ENCODE measurements at regions not wholly inside any gene's neighbourhood (a gene's known extent, or its start where the extent isn't known, plus 50 kb on each side); places are given as distances from the start of the nearest gene placed in this dataset.
"Not testable (repeated sequence)": the region's sequence is repeated elsewhere in the genome, so short reads cannot be mapped to it uniquely, and the experiment has no call there.

DNA sequence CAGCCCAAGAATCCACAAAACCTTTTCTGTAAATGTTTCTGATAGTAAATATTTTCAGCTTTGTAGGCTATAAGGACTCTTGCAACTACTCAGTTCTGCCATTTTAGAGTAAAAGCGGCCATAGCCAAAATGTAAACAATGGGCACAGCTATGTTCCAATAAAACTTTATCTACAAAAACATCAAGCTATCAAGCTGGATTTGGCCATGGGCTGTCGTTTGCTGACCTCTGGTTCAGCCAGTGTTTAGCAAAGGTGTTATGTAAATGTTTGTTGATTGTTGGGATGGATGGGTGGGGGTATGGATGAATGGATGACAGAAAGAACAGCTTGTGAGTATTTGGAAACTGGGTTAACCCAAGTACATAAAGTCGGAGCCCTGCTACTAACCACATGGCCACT, 111.1 kb upstream of the VRK1 start:
- DNase-seq (ENCODE audit: low read depth in 2 of 2): no peak

DNA sequence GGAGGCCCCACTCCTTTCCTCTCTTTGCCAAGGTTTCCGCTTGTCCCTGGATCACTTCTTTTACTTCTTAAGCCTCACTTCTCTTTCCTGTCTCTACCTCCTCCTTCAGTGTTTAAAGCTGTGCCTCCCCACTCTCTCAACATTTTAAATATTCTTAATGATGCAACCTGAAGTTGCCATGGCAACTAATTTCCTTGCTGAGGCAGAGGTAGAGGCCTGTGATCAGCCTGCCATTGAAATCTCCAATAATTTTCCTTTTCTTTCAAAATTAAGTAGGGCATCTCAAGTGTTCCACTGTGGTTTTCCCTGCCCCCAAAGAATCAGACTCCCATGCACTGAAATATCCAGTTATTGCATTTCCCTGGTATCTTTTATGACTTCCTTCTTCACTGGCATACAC, 108.6 kb upstream of the VRK1 start:
- DNase-seq (ENCODE audit: low read depth in 2 of 2): no peak

DNA sequence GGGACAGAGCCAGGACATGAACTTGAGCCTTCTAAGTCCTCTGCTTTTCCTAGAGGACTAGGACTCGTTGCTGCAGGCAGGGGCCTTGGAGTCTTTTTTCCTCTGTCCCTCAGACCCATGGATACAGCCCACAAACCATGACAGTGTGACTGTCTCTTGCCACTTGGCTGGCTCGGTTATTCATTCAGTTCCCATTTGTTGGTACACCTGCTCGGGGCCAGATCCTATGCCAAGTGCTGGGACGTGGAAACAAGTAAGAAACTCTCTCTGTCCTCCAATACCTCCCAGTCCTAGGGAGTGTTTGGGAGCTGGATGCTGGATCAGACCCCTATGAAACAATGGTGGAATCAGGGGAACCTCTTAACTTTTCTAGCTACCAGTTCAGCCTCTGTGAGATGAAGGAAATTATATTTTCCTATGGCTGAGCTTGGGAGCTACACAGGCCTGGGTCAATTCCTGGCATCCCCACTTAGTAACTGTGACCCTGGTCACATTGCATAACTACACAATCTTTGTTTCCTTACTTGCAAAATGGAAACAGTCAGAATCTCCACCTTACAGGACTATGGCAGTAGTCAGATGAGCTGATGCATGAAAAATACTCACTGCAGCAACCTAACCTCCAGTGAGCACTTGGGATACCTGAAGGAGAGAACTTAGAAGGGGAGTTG, 106.3 kb upstream of the VRK1 start:
- DNase-seq (ENCODE audit: low read depth in 2 of 2): no peak

DNA sequence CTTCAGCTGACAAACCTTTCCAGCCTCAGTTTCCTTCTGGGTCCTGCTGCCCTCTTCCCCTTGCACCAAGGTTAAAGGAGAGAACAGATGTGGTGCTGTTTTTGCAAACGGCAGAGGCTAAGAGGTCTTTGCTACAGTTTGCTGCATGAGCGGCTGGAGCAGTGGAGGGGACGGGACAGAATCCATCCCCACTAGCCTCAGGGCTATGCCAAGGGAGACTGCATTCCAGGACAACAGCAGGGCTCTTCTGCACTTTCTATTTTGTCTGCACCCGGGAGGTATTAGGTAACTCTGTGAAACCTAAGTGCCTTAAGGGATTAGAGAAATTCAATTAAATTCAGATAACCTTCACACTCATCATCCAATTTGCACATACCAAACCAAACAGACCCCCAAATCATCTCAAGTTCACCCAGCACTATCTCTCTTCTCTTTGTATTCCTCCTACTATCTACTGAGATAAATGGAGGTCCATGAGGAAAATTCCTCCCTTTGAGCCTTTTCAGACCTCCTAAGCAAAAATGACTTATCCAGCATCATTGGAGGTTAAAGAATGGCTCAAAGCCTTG, 103.8 kb upstream of the VRK1 start:
- no peak for DNase-seq (ENCODE audit: low read depth in 2 of 2)

DNA sequence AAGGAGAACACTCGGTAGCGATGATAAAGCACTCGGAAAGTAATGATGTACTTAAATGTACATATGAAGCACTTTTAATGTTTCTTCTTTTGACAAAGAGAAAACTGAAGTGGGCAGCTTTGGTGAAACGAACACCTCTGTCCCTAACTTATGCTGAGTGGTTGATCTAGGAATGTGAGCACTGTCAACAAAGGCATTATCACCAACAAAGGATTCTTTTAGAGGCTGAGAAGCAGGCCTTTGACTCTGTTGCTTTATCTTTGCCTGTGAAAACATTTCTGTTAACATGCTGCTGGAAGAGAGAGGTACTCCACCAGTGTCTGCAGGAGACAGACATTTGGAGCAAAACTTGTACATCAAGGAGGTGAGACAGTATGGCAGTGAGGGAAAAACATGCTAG, 103.2 kb upstream of the VRK1 start:
- no peak for DNase-seq (ENCODE audit: low read depth in 2 of 2)

DNA sequence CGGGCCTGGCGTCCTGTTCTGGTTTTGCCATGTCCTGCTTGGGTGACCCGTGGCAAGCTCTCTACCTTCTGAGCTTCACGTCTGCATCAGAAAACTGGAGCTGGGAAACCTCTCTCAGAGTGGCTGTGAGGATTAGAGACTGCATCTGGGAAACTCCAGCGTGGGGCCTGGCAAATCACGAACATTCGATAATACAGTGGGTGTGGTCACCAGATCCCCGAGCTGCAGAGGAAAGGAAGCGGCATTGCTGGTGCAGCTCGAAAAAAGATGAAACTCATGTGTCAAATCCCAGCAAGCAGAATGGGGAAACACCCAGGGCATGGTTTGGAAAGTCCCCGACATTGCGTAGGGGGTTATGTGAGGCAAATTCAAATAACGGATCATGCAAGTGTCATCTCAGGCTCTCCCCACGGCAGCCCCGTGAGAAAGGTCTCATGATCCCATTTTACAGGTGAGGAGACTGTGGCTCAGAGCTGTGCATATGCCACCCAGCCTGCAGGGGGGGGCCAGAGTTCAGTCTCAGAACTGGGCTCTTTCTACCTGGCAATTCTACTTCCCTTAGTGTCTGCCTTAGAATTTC, 98.1 kb upstream of the VRK1 start:
- no peak for DNase-seq (ENCODE audit: low read depth in 2 of 2)

DNA sequence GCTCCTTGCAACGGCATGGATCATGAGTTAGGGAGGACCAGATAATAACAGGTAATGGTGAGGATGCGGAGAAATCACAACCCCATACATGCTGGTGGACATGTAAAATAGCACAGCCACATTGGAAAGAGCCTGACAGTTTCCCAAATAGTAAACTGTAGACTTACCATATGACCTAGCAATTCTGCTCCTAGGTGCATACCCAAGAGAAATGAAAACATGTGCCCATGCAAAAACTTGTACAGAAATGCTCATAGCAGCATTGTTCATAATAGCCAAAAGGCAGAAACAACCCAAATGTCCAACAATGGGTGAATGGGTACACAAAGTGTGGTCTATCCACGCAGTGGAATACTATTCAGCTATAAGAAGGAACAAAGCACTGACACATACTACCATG, 97.5 kb upstream of the VRK1 start:
- DNase-seq (ENCODE audit: low read depth in 2 of 2): no peak

DNA sequence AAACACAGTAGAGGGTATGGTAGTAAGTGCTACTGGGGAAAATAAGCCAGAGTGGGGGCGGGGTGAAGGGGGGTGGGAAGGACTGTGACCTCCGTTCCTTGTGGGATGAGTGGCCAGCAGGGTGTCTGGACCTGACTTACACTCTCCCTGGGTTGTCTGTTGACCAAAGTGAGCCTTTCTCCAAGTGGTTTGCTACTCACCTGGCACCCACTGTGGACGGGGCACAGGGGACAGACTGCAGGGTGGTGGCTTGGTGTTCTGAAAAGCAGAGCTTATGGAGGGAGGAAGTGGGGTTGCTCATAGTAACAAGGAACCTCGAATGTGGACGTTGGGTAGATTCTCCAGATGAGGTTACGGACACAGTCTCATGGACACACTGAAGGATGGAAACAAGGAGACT, 94.4 kb upstream of the VRK1 start:
- no peak for DNase-seq (ENCODE audit: low read depth in 2 of 2)

DNA sequence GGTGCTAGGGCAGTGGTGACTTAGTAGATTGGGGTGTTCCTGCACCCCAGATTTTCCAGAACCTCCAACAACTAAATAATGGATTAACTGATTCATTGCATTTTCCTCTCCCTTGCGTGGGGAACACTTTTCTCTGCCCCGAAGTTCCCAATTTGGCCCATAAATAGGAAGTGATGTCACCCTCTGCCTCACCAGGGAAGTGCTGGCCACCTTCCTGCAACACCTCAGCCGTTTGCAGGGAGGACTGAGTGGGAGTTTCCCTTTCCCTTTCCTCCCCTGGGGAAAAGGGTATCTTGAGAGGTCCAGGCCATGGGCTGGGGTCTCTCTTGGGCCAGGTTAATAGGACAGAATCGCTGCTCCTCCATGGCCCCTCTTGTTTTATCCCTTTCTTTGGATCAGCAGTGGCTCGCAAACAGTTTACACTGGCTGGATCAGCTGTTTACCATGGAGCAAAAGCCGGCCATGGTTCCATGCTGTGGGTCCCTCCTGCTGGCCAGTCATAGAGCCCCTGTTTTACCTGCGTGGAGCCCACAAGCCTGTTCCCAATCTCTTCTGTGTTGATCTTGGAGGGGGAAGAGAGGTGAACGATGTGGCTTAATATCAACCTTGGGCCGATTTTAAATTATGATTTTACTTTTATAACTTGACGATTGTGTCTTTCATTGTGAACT, 91.6 kb upstream of the VRK1 start:
- no peak for DNase-seq (ENCODE audit: low read depth in 2 of 2)

DNA sequence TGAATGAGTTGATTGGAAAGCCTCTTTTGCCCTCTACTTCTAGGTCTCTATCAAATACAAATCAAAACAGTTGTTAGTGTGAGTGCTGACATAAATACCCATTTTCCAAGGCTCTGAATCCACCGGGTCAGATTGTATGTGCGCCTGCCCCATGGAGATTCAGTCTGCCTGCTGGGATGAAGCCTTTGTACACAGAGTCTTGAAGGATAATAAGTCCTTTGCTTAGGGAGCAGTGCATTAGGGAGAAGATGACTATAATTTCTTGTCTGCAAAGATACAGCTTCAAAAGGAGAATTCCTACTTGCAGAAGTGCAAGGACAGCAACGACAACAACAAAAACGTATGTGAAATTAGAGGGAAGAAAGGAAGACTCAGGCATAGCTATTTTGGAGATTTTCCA, 90.3 kb upstream of the VRK1 start:
- no peak for DNase-seq (ENCODE audit: low read depth in 2 of 2)

DNA sequence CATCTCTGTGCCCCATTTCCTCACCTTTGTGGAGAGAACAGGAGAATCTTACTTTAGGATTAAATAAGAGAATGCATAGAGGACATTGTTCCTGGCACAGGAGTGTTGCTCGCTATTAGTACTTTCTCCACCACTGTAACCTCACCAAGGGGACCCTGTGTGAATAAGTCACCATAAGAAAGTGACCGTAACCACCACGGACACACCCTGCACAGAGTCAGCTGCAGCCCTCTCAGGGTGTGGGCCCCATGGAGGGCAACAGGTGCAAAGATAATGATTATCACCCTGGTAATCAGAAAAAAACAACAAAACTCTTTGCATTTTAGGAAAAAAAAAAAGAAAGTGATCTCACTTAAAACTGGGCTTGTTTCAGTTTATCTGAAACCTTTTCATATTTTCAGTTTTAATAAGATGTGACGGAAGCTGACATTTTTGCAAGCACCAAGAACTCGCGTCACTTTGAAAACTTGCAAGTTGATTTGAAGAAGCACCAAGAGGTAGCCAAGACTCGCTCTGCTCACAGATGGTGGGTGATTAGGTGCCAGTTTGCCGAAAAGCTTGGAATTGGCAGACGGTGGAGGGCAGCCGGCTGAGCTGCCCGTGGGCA, 87.0 kb upstream of the VRK1 start:
- DNase-seq (ENCODE audit: low read depth in 2 of 2): no peak

DNA sequence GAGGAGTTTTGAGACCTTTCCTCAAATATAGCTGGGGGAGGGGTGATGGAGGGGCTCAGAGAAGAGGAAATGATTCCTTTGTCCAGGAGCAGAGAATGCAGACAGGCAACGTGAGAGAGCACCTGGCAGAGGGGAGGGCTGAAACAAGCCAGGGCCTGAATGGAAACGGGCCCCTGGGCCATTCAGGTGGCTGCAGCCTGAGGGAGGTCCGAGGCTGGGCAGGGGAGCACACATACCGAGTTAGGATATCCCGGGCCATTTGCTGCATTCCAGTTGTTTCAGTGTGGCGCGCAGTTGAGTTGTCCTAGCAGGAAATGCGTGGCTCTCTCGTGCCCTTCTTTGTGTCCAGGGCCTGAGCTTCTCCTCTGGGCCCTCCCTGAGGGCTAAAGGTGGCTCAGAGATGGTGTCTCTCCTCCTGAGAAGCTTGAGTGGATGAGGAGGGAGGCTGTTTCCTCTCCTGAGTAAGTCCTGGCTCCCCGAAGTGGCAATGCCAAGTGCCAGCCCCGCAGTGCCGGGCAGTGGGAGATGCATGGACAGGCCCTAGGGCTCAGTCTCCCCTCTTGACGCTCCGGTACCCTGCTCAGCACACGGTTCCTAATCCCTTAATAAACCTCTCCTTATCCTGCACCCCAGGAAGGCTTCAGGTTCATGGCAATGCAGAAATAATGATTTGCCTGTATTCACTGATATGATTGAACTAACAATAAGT, 85.5 kb upstream of the VRK1 start:
- no peak for DNase-seq (ENCODE audit: low read depth in 2 of 2)

DNA sequence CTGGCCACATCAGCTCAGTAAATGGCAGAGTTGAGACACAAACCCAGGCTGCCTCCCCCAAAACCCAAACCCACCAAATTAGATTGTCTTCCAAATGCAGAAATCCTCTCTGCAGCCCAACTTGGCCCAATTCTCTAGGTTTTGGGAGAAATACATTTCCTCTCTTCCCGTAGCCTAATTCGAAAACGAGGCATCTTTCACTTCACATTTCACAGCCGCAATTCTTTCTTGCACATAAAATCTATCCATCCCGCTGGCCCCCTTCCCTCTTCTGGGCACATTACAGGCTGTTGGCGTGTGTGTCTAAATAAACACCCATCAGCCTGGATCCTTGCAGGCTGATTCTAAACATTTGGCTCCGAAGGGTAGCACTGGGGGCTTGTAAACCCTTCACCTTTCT, 83.8 kb upstream of the VRK1 start:
- DNase-seq (ENCODE audit: low read depth in 2 of 2): no peak

DNA sequence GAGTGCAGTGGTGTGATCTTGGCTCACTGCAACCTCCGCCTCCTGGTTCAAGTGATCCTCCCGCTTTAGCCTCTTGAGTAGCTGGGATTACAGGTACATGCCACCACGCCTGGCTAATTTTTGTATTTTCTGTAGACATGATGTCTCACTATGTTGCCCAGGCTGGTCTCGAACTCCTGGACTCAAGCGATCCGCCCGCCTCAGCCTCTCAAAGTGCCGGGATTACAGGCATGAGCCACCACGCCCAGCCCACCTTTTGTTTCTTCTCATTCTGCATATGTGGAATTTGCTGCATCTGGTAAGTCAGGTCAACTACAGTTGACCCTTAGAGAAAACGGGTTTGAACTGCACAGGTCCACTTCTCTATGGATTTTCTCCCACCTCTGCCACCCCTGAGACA, 82.6 kb upstream of the VRK1 start:
- DNase-seq (ENCODE audit: low read depth in 2 of 2): not testable (repeated sequence)

DNA sequence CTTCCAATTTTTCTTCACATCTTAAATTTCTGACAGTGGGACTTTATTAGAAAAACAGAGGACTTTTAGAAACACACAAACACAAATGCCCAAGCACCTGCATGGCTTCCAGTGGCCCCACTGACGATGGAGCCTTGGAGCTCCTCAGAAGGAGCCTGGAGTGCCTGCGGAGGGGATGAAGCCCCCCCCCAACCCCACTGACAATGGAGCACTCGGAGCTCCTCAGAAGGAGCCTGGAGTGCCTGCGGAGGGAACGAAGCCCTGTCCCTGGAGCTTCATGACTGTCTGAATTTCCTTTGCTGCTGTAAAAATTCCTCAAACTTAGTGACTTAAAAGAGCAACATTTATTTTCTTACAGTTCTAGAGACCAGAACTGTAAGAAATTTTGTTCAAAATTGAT, 80.1 kb upstream of the VRK1 start:
- DNase-seq (ENCODE audit: low read depth in 2 of 2): no peak

DNA sequence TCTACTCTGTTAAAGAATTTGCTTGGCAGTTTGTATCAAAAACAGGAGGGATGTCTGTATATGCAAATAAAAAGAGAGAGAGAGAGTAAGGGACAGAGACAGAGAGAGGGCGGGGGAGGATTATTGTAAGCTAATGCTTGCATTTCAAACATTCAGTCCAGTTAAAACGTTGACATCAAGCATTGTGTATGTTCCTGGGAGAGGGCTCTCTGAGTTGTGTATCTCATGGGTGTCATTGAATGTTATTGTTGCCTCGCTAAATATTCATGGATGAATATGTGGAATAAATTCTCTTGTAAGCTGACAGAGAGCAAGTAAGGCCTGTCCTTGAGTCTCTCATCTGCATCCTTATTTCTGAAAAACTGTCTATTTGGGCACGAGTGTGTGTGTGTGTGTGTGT, 78.8 kb upstream of the VRK1 start:
- DNase-seq (ENCODE audit: low read depth in 2 of 2): no peak

DNA sequence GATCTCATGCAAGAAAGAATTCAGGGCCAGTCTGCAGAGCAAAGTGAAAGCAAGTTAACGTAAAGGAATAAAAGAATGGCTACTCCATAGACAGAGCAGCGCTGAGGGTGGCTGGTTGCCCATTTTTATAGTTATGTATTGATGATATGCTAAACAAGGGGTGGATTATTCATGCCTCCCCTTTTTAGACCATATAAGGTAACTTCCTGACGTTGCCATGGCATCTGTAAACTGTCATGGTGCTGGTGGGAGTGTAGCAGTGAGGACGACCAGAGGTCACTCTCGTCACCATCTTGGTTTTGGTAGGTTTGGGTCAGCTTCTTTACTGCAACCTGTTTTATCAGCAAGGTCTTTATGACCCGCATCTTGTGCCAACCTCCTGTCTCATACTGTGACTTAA, 76.5 kb upstream of the VRK1 start:
- not testable (repeated sequence) for DNase-seq (ENCODE audit: low read depth in 2 of 2)

DNA sequence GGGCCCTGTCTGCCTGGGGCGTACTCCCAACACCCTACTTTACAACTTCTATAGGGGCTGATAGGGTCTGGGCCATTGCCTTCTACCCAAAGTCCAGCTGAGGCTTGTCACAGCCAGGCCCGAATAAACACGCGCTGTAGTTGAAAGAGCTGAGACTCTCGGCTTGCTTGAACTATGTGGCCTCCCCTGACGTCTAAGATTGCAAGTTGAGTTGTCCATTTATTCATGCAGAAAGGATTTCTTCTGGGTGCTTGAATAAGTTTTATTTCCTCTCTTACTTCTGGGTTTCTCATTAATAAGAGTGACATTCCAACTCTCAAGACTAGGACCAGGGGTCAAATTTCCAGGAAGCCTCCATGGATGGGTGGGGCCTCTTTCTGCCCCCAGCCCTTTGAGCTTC, 74.4 kb upstream of the VRK1 start:
- no peak for DNase-seq (ENCODE audit: low read depth in 2 of 2)

DNA sequence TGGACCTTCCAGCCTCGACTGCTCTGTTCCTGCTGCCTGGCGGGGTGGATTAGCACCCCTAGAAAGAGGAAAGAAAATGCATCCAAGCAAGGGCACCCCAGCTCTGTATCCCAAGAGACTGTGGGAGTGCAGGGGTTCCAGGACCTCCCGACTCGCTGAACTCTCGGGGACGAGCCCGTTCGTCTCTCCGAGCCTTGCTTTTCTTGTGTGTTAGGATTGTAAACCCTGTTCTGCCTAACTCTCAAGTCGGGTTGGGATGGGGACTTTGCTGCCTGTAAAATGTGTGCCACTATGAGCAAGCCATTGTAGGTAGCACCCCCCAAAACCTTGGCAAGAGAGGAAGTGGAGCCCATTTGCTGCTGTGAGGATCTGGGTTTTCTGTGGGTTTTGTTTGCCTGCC, 73.2 kb upstream of the VRK1 start:
- DNase-seq (ENCODE audit: low read depth in 2 of 2): no peak

DNA sequence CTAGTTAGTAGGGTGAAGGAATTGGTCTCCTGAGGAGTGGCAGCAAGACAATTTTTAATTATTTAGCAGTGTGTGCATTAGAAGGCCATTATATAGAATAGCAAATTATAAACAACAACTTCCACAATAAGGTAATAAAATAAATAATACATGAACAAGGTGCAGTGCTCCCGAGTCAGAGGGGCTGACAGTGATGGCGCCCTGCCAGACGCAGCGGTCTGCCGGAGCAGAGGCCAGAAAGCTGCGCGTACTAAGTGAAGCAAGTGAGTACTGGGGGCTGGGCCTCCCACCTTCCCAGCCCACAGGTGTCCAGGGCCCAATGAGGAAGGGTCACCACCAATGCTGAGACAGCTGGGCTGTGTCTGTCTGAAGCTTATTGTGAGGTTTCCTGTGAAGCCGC, 72.0 kb upstream of the VRK1 start:
- no peak for DNase-seq (ENCODE audit: low read depth in 2 of 2)

DNA sequence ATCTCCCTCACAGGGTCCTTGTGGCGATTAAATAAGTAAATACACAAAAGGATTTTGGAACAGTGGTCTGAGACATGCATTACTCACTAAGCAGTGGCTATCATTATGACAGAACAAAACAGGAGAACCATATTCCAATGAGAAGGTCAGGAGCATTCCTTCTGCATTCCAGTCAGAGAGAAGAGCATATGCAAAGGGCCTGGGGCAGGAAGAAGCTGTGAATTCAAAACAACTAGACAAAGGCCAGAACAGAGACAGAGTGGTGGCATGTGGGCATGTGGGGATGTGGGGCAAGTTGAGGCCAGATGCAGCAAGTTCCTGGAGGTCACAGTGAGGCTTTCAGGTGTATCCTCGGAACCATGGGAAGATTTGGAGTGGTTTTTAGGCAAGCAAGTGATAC, 70.1 kb upstream of the VRK1 start:
- no peak for DNase-seq (ENCODE audit: low read depth in 2 of 2)

DNA sequence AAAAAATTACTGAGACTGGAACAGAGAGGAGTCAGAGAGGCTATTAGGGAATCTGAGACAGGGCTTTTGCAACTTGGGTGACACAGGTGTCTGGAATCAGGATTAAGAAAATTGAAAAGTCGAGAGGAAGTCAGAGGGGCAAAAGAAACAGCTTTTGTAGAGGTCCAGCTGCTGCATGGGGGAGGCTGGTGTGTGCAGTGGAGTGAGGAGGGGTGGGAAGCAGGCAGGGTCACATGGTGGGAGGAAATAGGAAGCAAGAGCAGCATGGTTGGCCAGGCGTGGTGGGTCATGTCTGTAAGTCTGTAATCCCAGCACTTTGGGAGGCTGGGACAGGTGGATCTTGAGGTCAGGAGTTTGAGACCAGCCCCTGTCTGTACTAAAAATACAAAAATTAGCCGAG, 69.7 kb upstream of the VRK1 start:
- DNase-seq (ENCODE audit: low read depth in 2 of 2): no peak

All from fibroblast of skin of left biceps (primary cell).